Endodermal cell (in vitro differentiated cells): ENCODE measurements at regions not wholly inside any gene's neighbourhood (a gene's known extent, or its start where the extent isn't known, plus 50 kb on each side); places are given as distances from the start of the nearest gene placed in this dataset.
A peak's percentile ranks its signal among the peaks of the same experiment; 100 is the strongest.

Experiments used
- DNase-seq: peaks from one replicate; pipeline ENCODE4 v3.0.0-alpha.2; 2017
- H3K27ac ChIP-seq: 2 replicates; pipeline ENCODE4 v1.5.1; 2013; ENCODE audit warnings: mild to moderate bottlenecking, low read depth, low read length, moderate library complexity
- H3K27me3 ChIP-seq: 2 replicates; pipeline ENCODE4 v1.6.1; 2013; ENCODE audit warnings: mild to moderate bottlenecking, low read length, moderate library complexity; ENCODE audit not compliant: insufficient read depth, control insufficient read depth, poor library complexity, severe bottlenecking
- H3K36me3 ChIP-seq: 2 replicates; pipeline ENCODE4 v1.7.0; 2013; ENCODE audit warnings: mild to moderate bottlenecking, low read length, moderate library complexity; ENCODE audit not compliant: control insufficient read depth, insufficient read depth
- H3K4me1 ChIP-seq: one replicate; pipeline ENCODE4 v1.7.0; 2013; ENCODE audit warnings: low read length; ENCODE audit not compliant: control insufficient read depth, insufficient read depth
- H3K4me3 ChIP-seq: 2 replicates; pipeline ENCODE4 v1.5.1; 2013; ENCODE audit warnings: mild to moderate bottlenecking, low read length, moderate library complexity
- H3K9ac ChIP-seq: 2 replicates; pipeline ENCODE4 v1.6.1; 2013; ENCODE audit warnings: mild to moderate bottlenecking, low read length, moderate library complexity; ENCODE audit not compliant: poor library complexity, severe bottlenecking; ENCODE audit errors: extremely low read depth
- H3K9me3 ChIP-seq: 2 replicates; pipeline ENCODE4 v1.6.1; 2013; ENCODE audit warnings: mild to moderate bottlenecking, low read length, moderate library complexity; ENCODE audit not compliant: control insufficient read depth
- H3K27ac Mint-ChIP-seq: 2 replicates; pipeline ENCODE4 v1.8.0; 2020; ENCODE audit warnings: mixed read lengths
- H3K27me3 Mint-ChIP-seq: 2 replicates; pipeline ENCODE4 v1.8.0; 2021; ENCODE audit warnings: mild to moderate bottlenecking, mixed read lengths; ENCODE audit not compliant: insufficient read depth
- H3K36me3 Mint-ChIP-seq: 2 replicates; pipeline ENCODE4 v1.8.0; 2020; ENCODE audit warnings: low read depth, mixed read lengths
- H3K4me1 Mint-ChIP-seq: 2 replicates; pipeline ENCODE4 v1.8.0; 2020; ENCODE audit warnings: mixed read lengths
- H3K4me3 Mint-ChIP-seq: 2 replicates; pipeline ENCODE4 v1.8.0; 2020; ENCODE audit warnings: mild to moderate bottlenecking, moderate library complexity, mixed read lengths
- H3K9me3 Mint-ChIP-seq: 2 replicates; pipeline ENCODE4 v1.8.0; 2020; ENCODE audit warnings: mild to moderate bottlenecking, mixed read lengths
- CTCF ChIP-seq: fragments of 200-600 bp; sonication (generic); conservative IDR thresholded peaks from 2 replicates; pipeline ENCODE4 v1.5.0; 2021; ENCODE audit warnings: antibody characterized with exemption, mild to moderate bottlenecking
- WGBS, 2 experiments: methylation state at CpG; one replicate each; pipeline versions ENCODE4 v1.1.5 to v1.1.7; 2013; ENCODE audit warnings: missing lambda C conversion rate in 2 of 2, mixed read lengths in 1 of 2; ENCODE audit not compliant: insufficient coverage in 1 of 2, insufficient read length in 1 of 2; 5-methylcytosine and 5-hydroxymethylcytosine counted together

GRCh38 chr12:115617391-115617790 lies 660.1 kb downstream of the MED13L start:
- Histone ChIP-seq H3K27ac (no peak overlapping the region), H3K27me3 (peaks cover 14% of the 10 kb centered on the region), H3K4me1 (no peaks in the 10 kb centered on the region), H3K9me3 (peaks cover 6% of the 10 kb centered on the region), H3K36me3 (no peaks in the 10 kb centered on the region), H3K4me3 (no peak overlapping the region), H3K9ac (no peak overlapping the region)
- 94 to 97% methylated on average over 5 to 7 of the region's 7 CpGs for WGBS, 2 experiments
- H3K27me3 Mint-ChIP-seq, result peaks cover 30% of the 10 kb centered on the region
- DNase-seq, result peak; percentile 79
- peaks cover 2% of the 10 kb centered on the region for H3K4me1 Mint-ChIP-seq
- peak; percentile 44 for TF ChIP-seq CTCF
- no peaks in the 10 kb centered on the region for H3K36me3 Mint-ChIP-seq
- H3K4me3 Mint-ChIP-seq, result no peak overlapping the region
- no peak overlapping the region for H3K27ac Mint-ChIP-seq
- no peaks in the 10 kb centered on the region for H3K9me3 Mint-ChIP-seq

DNA sequence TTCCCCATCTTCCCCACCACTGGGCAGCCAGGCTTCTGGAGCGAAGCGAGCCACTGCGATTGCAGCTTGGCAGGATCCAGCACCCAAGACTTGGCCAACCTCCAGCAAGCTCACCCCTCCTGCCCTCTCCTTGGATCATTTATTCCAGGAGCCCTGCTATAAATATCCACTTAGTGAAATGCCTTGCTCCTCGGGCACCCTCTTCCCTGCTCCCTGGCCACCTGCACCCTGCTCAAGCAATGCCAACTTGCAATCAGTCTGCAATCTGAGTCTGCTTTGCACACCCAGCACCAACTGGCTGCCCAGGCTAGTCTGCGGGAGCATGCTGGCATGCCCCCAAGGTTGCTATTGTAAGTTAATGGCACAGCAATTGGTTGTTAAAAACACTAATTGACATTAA lies 666.0 kb downstream of the MED13L start:
- no peak overlapping the region for H3K4me3 Mint-ChIP-seq
- H3K4me1 Mint-ChIP-seq, result peaks cover 3% of the 10 kb centered on the region
- peaks cover 52% of the 10 kb centered on the region for H3K27me3 Mint-ChIP-seq
- H3K36me3 Mint-ChIP-seq, result no peaks in the 10 kb centered on the region
- no peak for TF ChIP-seq CTCF
- peaks cover 6% of the 10 kb centered on the region for H3K9me3 ChIP-seq
- H3K27ac Mint-ChIP-seq, result no peak overlapping the region
- DNase-seq, result no peak
- H3K36me3 ChIP-seq, result no peaks in the 10 kb centered on the region
- H3K27ac ChIP-seq, result no peak overlapping the region
- peaks cover 35% of the 10 kb centered on the region for H3K27me3 ChIP-seq
- H3K4me1 ChIP-seq, result no peaks in the 10 kb centered on the region
- no peaks in the 10 kb centered on the region for H3K9me3 Mint-ChIP-seq
- 90 to 100% methylated on average over 5 of the region's 5 CpGs for WGBS, 2 experiments
- H3K4me3 ChIP-seq, result no peak overlapping the region
- no peak overlapping the region for H3K9ac ChIP-seq

DNA sequence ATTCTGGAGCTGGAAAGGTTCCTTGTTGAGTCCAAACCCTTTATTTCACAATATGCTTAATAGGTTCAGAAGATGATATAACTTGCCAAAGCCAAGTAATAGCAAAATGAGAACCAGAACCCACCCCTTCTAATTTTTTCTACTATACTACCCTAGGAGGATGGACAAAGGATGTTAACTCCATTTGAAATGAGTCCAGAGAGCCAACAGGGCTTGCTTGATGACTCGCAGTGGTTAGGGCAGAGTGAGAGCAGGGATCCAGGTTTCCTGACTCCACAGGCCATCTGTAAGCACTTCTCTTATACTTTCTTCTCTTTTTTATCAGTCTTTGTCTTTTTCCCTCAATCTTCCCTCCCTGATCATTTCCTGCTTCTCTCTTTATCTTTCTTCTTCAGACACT lies 668.1 kb downstream of the MED13L start:
- Histone ChIP-seq H3K4me3 (no peak overlapping the region), H3K27ac (no peak overlapping the region), H3K36me3 (no peaks in the 10 kb centered on the region), H3K9me3 (peaks cover 6% of the 10 kb centered on the region), H3K9ac (no peak overlapping the region), H3K27me3 (peaks cover 50% of the 10 kb centered on the region), H3K4me1 (no peaks in the 10 kb centered on the region)
- no peaks in the 10 kb centered on the region for H3K36me3 Mint-ChIP-seq
- no peak for DNase-seq
- no peaks in the 10 kb centered on the region for H3K9me3 Mint-ChIP-seq
- H3K27me3 Mint-ChIP-seq, result peaks cover 62% of the 10 kb centered on the region
- no peak for TF ChIP-seq CTCF
- peaks cover 1% of the 10 kb centered on the region for H3K4me1 Mint-ChIP-seq
- no peak overlapping the region for H3K4me3 Mint-ChIP-seq
- 86 to 88% methylated on average over 1 of the region's 1 CpG for WGBS, 2 experiments
- H3K27ac Mint-ChIP-seq, result no peak overlapping the region
